Epithelial cell of proximal tubule (primary cell): ENCODE measurements at regions not wholly inside any gene's neighbourhood (a gene's known extent, or its start where the extent isn't known, plus 50 kb on each side); places are given as distances from the start of the nearest gene placed in this dataset.
A peak's percentile ranks its signal among the peaks of the same experiment; 100 is the strongest.

Source experiments
- DNase-seq: peaks from one replicate; pipeline ENCODE4 v3.0.0-alpha.2; 2011; ENCODE audit warnings: low read depth
- H3K4me3 ChIP-seq: 2 replicates; pipeline ENCODE4 v1.5.1; 2011; ENCODE audit warnings: low read depth, mild to moderate bottlenecking, low read length
- TF ChIP-seq, protein P1 (sequence below): conservative IDR thresholded peaks from 2 replicates; pipeline ENCODE4 v1.5.1; 2012; ENCODE audit warnings: low read depth, mild to moderate bottlenecking, low read length

DNA sequence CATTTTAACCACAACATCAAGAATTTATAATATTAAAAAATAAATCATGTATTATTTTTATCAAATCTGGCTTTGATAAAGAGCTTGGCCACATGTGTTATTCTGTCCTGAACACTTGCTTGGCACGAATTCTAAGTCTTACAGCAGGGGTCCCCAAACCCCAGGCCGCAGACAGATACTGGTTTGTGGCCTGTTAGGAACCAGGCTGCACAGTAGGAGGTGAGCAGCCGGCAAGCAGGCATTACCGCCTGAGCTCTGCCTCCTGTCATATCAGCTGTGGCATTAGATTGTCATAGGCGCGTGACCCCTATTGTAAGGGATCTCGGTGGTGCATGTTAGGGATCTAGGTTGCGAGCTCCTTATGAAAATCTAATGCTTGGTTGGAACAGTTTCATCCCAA is 127.6 kb upstream of the IVNS1ABP start:
- no peak for DNase-seq
- TF ChIP-seq, protein P1, sequence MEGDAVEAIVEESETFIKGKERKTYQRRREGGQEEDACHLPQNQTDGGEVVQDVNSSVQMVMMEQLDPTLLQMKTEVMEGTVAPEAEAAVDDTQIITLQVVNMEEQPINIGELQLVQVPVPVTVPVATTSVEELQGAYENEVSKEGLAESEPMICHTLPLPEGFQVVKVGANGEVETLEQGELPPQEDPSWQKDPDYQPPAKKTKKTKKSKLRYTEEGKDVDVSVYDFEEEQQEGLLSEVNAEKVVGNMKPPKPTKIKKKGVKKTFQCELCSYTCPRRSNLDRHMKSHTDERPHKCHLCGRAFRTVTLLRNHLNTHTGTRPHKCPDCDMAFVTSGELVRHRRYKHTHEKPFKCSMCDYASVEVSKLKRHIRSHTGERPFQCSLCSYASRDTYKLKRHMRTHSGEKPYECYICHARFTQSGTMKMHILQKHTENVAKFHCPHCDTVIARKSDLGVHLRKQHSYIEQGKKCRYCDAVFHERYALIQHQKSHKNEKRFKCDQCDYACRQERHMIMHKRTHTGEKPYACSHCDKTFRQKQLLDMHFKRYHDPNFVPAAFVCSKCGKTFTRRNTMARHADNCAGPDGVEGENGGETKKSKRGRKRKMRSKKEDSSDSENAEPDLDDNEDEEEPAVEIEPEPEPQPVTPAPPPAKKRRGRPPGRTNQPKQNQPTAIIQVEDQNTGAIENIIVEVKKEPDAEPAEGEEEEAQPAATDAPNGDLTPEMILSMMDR: no peak

DNA sequence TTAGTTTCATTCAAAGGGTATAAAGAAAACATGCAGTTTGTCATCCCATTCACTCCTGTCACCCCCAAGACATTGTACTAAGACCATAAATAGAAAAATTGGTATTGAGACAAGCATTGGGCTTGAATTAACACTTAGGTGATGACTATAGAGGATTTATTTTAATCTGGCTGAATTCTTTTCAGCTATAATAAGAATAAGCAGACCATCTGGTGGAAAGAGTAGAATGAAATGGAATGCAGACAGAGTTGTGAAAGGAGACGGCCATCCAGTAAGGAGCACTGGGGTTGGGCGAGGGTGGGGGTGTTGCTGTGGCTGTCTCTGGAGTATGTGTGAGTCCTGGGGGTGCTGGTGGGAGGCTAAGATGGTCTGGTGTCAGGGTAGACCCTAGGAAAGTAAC is 125.0 kb upstream of the IVNS1ABP start:
- no peak for DNase-seq
- no peak overlapping the region for H3K4me3 ChIP-seq
- TF ChIP-seq, protein P1: no peak

More for the DNA sequence above, 127.6 kb upstream of the IVNS1ABP start:
- H3K4me3 ChIP-seq: no peak overlapping the region

DNA sequence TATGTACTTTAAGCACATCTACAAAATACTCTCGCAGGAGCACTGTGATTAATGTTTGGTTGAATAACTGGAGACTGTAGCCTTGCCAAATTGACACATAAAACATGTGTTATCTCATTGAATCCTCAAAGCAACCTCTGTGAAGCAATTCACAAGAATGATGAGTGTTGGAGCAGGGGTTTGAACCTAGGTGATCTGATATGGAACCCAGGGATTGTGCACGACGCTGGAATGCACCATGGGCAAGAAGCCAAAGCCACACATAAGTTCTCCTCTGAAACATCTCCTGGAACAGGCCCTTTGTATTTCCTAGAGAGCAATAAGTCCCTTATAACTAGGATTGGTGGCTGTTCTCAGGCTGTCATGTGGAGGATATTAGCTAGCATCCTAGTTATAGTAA is 124.6 kb upstream of the IVNS1ABP start:
- DNase-seq: peak; percentile 92
- TF ChIP-seq, protein P1: no peak
- no peak overlapping the region for H3K4me3 ChIP-seq

DNA sequence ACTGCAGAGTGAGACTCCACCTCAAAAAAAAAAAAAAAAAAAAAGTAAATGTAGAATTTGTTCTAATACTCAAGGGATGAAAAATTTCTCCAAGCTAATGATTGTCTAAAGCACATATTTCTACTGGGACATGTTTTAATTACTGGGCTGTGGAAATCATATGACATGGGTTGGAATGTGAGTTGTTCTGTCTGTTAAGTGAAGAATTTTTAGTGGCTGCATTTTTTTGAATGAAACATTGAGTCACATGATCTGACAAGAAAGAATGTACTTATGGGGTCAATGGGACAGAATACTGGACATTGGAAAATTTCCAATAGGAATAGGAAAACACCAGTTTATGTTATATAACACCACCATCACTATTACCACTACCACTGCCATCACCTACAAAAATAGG is 123.8 kb upstream of the IVNS1ABP start:
- TF ChIP-seq, protein P1: no peak
- H3K4me3 ChIP-seq: no peak overlapping the region
- DNase-seq: peak; percentile 94

DNA sequence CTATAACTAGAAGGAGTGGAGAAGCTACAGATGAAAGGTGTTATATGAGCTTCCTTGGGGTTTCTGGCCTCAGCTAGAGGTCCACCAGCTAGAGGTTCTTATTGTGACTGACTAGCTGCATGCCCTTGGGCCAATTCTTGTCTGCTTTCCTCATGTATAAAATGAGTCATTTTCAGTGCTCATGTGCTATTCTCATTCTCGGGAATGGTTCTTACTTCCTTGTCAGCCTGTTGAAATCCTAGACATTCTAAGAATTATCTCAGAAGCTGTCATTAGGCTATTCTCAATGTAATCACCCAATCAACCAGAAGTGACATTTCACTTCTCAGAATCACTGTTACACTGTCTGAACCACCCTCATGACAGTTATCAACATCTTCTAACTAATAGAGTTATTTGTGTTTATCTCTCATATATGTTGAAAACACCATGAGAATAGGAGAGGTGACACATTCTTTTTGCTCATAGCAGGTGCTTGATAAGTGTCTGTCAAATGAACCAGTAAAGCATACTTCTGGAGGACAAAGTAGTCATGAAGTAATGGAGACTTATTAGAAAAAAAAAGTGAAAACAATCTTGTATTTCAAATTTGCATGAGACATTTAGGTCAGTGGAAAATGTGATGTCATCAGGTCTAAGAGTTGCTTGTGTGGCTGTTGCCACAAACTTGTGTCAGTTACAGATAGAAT is 122.8 kb upstream of the IVNS1ABP start:
- no peak overlapping the region for H3K4me3 ChIP-seq
- peak; percentile 95 for DNase-seq
- TF ChIP-seq, protein P1: no peak

DNA sequence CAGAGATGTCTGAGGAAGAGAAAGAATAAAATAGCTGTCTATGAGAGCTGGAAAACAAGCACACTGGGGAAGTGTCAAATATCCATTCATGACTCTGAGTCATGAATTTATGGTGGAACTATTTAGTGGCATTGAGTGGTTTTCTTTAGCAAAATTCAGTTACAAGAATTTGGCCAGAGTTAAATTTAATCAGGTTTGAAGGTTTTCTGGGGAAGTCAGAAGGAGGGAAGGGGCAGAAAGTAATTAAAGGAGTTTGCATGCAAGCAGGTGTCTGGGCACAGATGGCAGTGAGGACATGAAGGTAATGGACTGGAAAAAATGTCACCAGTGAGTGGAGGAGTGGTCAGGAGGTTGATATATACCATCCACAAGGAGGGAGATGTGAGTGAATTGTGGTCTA is 121.9 kb upstream of the IVNS1ABP start:
- no peak overlapping the region for H3K4me3 ChIP-seq
- DNase-seq: no peak
- TF ChIP-seq, protein P1: no peak
